K562 (cell line): ENCODE measurements at regions not wholly inside any gene's neighbourhood (a gene's known extent, or its start where the extent isn't known, plus 50 kb on each side); places are given as distances from the start of the nearest gene placed in this dataset.

ENCODE experiments used
- BCL6 ChIP-seq: fragments of 250-450 bp; sonication (Bioruptor Pico); IDR thresholded peaks from 2 replicates; pipeline ENCODE4 v1.4.0; 2020
- CTCF ChIP-seq, 3 experiments: IDR thresholded peaks in 2 of 3; conservative IDR thresholded peaks in 1 of 3; 2 replicates each; pipeline ENCODE4 v1.5.1; 2011 to 2012; ENCODE audit warnings: low read length in 3 of 3, mild to moderate bottlenecking in 3 of 3, control low read depth in 2 of 3, improper control_type of control experiment in 1 of 3, inconsistent platforms in 1 of 3, low read depth in 1 of 3, mixed read lengths in 1 of 3, moderate library complexity in 1 of 3; ENCODE audit not compliant: insufficient read depth in 2 of 3
- EZH2 ChIP-seq: IDR thresholded peaks from 2 replicates; pipeline ENCODE4 v1.6.1; 2012; ENCODE audit warnings: low read depth, mild to moderate bottlenecking, inconsistent platforms, low read length, borderline replicate concordance
- GABPA ChIP-seq: fragments of 200-800 bp; sonication (Bioruptor generic); conservative IDR thresholded peaks from 2 replicates; pipeline ENCODE4 v1.6.1; 2016; ENCODE audit warnings: low read depth, missing genetic modification characterization, missing compliant biosample characterization
- JUND ChIP-seq, 2 experiments: IDR thresholded peaks; 2 replicates in 1 of 2; 3 replicates in 1 of 2; pipeline ENCODE4 v1.6.1; 2011; ENCODE audit warnings: borderline replicate concordance in 2 of 2, low read depth in 2 of 2, low read length in 2 of 2, improper control_type of control experiment in 1 of 2, missing biosample characterization in 1 of 2, missing genetic modification characterization in 1 of 2, missing genetic modification reagents in 1 of 2
- KDM2B ChIP-seq: fragments of 250-450 bp; sonication (Bioruptor Pico); IDR thresholded peaks from 2 replicates; pipeline ENCODE4 v1.8.0; 2021; ENCODE audit warnings: mild to moderate bottlenecking, moderate library complexity
- PKNOX1 ChIP-seq: fragments of 450-650 bp; IDR thresholded peaks from 2 replicates; pipeline ENCODE4 v1.6.1; 2016
- RNF2 ChIP-seq: sonication (generic); IDR thresholded peaks from 2 replicates; pipeline ENCODE4 v1.6.1; 2016
- SOX6 ChIP-seq: fragments of 450-650 bp; IDR thresholded peaks from 2 replicates; pipeline ENCODE4 v1.6.1; 2014; ENCODE audit warnings: mild to moderate bottlenecking

GRCh38 chr16:5398203-5398602 is 300.6 kb upstream of the EEF2KMT start:
- TF ChIP-seq JUND (IDR thresholded peaks at IDR 0.05; ENCODE audit: borderline replicate concordance, low read depth, low read length) = no peak
- TF ChIP-seq JUND (tag; IDR thresholded peaks at IDR 0.05; ENCODE audit: borderline replicate concordance, low read depth, low read length) = no peak
- TF ChIP-seq EZH2 = no peak
- no peak for TF ChIP-seq GABPA (tag)
- no peak for TF ChIP-seq CTCF (IDR thresholded peaks at IDR 0.05 in 2 of 3, conservative IDR thresholded peaks at IDR 0.05 in 1 of 3; ENCODE audit: insufficient read depth in 2 of 3, low read depth in 1 of 3, low read length in 3 of 3)
- TF ChIP-seq BCL6 = no peak
- no peak for TF ChIP-seq SOX6
- no peak for TF ChIP-seq RNF2
- TF ChIP-seq PKNOX1 = no peak
- TF ChIP-seq KDM2B (CRISPR knock-in tag) = no peak
